CD4-positive, alpha-beta T cell treated with Interferon alpha-2 for 1 hour (primary cell): ENCODE measurements at regions not wholly inside any gene's neighbourhood (a gene's known extent, or its start where the extent isn't known, plus 50 kb on each side); places are given as distances from the start of the nearest gene placed in this dataset.

ENCODE experiments used
- DNase-seq, 2 donors: peaks; one replicate each; pipeline ENCODE4 v3.0.0-alpha.2; 2020 to 2022

GRCh38 chr4:188197566-188197965, 58.3 kb downstream of the TRIML1 start:
- no peak for DNase-seq

- no peak for DNase-seq
These were observed 59.9 kb downstream of the TRIML1 start for GRCh38 chr4:188198982-188199792.

- DNase-seq, result no peak
These were observed 62.6 kb downstream of the TRIML1 start for GRCh38 chr4:188201851-188202250.

DNA sequence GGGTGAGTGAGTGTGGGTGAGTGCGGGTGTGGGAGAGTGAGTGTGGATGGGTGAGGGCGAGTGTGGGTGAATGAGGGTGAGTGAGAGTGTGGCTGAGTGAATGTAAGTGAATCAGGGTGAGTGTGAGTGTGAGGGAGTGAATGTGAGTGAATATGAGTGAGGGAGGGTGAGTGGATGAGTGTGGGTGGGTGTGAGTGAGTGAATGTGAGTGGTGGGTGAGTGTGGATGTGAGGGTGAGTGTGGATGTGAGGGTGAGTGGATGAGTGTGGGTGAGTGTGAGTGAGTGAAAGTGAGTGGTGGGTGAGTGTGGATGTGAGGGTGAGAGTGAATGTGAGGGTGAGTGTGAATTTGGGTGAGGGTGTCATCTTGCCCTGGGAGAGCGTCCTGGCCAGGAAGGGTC, 67.5 kb downstream of the TRIML1 start:
- no peak for DNase-seq

DNA sequence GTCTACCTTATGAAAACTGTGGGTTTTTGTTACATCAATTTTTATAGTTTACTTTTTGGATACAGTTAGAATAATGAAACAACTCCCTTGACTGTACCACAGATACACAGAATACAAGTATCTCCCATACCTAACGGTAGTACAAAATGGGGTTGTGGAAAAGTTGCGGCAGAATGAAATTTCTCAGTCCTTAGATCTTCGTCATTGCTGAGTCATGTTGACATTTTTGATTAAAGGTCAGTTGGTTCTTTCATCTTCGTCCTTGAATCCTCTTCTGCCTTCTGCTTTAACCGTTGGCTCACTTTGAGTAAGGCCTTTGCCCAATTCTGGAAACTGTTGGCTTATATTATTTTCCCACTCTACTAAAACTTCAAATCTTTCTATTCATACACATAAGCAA, 75.6 kb downstream of the TRIML1 start:
- DNase-seq, result no peak

GRCh38 chr4:188218392-188218791, 79.2 kb downstream of the TRIML1 start:
- DNase-seq, result no peak

DNA sequence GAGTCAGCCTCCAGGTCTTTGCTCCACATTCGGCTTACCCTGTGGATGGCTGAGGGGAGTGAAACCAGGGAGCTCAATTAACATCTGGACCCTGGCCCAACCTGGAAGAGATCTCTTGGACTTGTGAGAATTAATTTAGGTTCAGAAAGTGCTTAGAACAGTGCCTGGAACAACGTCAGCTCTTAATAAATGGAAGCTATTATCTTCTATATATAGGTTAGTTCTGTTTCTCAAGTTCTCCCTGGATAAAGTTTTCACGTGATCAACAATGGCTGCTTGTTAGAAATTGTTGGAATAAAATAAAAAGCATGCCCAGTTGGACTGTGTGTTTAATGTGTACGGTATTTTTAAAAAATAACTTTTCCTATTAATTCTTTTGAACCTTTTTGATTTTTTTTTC, 80.8 kb downstream of the TRIML1 start:
- DNase-seq, result no peak

GRCh38 chr4:188221090-188221489, 81.8 kb downstream of the TRIML1 start:
- DNase-seq, result no peak

GRCh38 chr4:188228279-188228678, 89.0 kb downstream of the TRIML1 start:
- DNase-seq, result no peak

DNA sequence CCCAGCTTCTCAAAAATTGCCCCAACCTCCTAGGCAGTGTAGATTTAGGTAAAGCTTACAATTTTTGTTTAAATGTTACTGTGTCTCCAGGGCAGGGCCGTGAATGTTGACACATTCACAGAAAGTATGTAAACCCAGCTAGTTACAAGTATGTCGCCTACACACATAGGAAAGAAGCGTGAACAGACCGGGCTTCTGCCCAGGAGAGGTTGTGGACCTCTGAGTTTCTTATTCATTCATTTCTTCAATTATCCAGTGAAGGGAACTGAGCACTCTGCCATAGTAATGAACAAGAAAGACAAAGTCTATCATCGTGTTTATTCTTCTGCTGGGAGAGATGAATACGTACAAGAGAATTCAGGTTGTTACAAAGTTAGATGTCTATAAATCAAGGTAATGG, 93.2 kb downstream of the TRIML1 start:
- DNase-seq, result no peak

GRCh38 chr4:188242041-188242440, 102.8 kb downstream of the TRIML1 start:
- no peak for DNase-seq

DNA sequence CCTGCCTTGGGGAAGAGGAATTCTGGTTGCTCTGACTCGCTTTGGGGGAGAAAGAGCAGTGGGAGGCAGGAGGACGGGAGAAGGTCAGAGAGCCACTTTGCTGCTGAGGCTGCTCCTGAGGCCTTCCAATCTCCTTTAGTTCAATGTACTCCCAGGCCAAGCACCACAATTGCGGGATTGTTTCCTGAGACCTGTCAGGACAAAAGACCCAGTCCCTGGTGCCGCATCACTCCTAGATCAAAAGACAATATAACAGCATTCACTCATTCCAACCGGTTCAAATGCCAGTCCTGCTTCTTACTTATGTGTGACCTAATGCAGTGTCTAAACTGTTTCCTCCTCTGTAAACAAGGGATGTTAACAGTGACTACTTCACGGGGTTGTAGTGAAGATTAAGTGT, 106.4 kb downstream of the TRIML1 start:
- no peak for DNase-seq

- no peak for DNase-seq
These were observed 107.2 kb downstream of the TRIML1 start for GRCh38 chr4:188246488-188246887.

DNA sequence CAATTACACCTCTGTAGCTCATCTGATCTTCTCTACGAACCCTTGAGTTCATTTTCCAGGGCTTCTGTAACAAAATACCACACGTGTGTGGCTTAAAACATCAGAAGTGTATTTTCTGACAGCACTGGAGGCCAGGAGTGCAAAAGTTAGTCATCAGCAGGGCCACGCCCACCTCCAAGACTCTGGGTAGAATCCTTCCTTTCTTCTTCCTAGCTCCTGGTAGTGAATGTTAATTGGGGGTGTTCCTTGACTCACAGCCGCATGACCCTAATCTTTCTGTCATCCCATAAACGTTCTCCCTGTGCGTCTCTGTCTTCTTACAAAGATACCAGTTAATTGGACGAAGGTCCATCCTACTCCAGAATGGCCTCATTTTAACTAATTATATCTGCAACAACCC, 115.0 kb downstream of the TRIML1 start:
- DNase-seq, result no peak

- no peak for DNase-seq
These were observed 123.2 kb downstream of the TRIML1 start for GRCh38 chr4:188262464-188262863.

- no peak for DNase-seq
These were observed 124.1 kb downstream of the TRIML1 start for GRCh38 chr4:188263321-188263720.

DNA sequence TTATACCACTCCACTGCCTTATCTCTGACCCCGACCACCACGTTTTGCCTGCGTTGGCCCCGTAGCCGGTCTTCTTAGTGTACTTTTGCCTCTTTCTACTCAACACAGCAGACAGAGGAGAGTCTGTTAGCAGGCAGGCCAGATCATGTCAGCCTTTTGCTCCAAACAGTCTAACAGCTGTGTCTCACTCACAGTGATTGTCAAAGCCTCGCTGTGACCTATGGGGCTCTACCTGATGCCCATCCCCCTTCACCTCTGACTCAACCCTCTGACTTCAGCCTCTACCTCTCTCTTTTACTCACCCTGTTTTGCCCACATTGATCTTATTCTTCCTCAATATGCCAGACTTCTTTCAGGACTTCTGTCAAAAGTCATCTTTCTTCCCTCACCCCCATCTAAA, 127.1 kb downstream of the TRIML1 start:
- DNase-seq, result no peak

GRCh38 chr4:188268131-188268908, 129.1 kb downstream of the TRIML1 start:
- no peak for DNase-seq

- no peak for DNase-seq
These were observed 131.2 kb downstream of the TRIML1 start for GRCh38 chr4:188270273-188271069.

GRCh38 chr4:188275686-188276085, 136.4 kb downstream of the TRIML1 start:
- no peak for DNase-seq

GRCh38 chr4:188279184-188279583, 139.9 kb downstream of the TRIML1 start:
- DNase-seq, result no peak

DNA sequence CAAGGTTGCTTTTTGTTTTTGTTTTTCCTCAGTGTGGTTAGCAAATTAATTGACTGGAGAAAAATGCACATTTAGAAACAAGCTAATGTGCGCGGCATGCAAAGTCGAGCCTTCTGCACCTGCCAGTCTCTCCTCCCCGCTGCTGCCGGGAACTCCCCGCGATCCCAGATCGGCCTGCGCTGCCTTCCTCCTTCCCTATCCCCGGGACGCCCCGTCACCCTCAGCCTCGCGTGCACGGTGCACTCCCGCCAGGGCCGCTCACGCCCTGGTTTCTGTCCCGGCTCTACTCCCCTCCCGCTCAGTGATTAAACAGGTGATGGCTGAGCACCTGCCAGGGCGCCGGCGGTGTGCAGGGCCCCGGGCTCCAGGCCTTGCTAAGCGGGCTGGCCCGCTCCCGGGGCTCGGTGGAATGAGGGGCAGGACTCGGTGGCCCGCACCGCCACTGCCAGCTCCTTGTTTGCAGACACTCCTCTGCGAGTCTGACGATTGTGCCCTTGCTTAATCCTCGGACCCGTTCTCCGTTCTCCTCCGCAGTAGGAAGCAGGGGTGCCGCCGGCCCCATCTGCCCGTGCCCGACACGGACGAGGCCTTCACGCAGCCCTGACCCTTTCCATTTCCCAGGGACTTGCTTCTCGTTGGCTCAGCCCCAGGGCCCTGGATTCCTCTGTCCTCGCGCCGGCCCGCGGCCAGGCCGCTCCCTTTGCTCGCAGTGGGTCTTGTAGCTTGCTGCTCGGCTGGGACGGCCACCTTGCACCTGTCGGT, 143.4 kb downstream of the TRIML1 start:
- DNase-seq, result no peak
